Embryonic facial prominence (tissue), 1 donor: ENCODE measurements at regions not wholly inside any gene's neighbourhood (a gene's known extent, or its start where the extent isn't known, plus 50 kb on each side); places are given as distances from the start of the nearest gene placed in this dataset.

Experiments used
- DNase-seq: peaks from one replicate; pipeline ENCODE4 v3.0.0-alpha.2; 2016; ENCODE audit errors: extremely low spot score

- no peak for DNase-seq
Measured at GRCh38 chr18:73737990-73738389, 409.6 kb downstream of the FBXO15 start.

DNA sequence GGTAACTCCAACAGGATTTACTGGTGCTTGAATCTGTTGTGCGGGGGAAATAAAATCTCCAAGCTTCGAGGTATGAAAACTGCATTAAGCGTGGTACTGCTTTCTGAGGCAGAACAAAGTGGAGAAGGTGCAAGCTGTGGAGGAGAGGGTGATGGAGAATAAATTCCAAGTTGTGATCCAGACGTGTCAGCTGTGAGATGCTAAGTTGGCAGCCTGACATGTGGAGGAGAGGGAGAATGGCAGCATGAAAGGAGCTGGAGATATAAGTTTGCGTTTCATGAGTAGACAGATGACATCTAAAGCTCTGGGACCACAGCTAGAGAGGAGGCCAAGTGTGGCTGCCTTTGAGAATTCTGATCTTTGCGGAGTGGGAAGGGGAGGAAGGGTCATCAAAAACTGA is 411.8 kb downstream of the FBXO15 start:
- no peak for DNase-seq

- DNase-seq: no peak
Measured at GRCh38 chr18:73733806-73734314, 413.8 kb downstream of the FBXO15 start.

DNA sequence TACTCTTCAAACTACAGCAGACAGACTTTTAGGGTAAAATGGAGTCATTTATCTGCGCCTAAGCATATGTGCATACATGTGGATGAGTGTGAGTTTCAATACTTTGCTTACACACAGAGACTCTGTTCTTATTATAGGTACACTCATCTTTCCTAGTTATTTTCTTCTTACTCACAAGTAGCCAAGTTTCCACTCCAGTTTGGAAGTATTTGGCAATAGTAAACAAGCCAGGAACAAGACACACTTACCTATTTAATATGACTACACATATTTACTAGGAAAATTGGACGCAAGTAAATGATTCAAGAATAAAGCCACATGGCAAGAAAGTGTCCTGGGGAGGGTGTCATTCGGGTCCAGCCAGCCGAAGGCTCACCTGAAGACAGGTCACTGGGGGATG is 414.3 kb downstream of the FBXO15 start:
- DNase-seq: no peak

- DNase-seq: no peak
Measured at GRCh38 chr18:73728657-73729056, 419.0 kb downstream of the FBXO15 start.

DNA sequence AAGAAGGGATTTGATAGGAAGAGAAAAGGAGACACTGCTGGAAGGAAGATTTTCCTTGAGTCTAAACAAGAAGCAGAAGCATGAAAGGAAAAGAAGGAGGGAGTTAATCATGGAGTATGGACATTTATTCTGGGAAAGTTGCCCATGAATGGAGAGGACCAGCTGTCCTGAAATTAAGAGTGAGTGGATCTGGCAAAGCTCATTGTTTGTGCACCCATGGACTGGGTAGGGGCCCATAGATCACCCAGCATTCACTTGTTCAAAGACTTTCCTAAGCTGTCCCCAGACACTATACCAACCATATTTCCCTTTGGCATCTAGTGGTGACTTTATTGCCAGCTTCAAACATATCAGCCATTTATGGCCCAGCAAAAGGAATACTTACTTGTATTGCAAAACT is 422.7 kb downstream of the FBXO15 start:
- DNase-seq: no peak

DNA sequence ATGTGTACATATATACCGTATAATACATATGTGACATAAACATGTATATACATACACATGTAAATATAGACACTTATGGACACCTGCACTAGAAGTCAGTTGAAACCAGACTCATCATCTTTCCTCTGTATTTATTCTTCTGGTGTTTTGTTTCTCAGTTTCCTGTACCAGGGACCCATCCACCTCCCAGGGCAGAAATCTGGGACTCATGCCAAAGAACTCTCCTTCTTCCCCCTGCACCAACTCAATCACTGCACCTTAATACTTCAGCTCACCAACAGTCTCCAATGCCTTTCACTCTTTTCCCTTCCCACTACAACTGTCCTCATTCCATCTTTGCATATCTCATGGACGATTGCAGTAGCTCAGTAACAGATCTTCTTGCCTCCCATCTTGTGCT is 428.0 kb downstream of the FBXO15 start:
- DNase-seq: no peak

- DNase-seq: no peak
Measured at GRCh38 chr18:73717570-73717969, 430.1 kb downstream of the FBXO15 start.

DNA sequence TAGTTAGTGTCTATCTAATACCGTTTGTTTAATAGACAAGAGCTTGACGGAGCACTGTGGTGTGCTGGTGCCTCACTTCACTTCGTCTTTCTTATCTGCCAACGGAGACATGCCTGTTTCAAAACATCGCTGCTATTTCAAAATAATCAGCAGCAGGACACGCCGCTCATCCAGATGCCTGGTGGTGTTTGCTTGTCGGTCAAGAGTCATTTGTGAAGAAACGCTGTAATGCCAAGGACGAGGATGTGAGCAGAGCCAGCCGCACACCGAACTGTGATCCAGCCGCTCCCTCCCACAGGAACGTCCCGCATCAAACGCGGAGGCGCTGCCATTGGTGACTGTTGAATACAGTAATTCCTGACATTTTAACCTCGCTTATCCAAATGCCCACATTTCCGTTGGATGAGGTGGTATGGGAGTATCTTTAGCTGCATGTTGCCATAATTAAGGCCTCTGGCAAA is 432.4 kb downstream of the FBXO15 start:
- DNase-seq: no peak

DNA sequence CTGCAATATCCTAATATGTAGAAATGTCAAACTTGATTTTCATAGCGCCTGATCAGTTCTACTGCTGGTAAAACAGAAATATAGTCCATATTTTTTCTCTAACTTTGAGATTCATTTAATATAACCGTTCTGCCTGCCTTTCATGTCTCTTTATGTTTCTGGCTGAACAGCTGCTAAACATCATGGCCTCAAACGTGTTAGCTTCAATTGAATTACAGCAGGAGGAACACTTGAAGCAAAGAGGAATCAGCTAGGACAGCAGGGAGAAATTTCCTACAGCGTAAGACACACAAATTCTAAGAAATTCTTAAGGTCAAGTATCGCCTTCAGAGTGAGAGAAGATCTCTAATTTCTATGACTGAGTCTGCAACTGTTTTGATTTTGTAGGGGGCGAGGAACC is 433.2 kb downstream of the FBXO15 start:
- DNase-seq: no peak

GRCh38 chr18:73711256-73711655 is 436.4 kb downstream of the FBXO15 start:
- DNase-seq: no peak

GRCh38 chr18:73708591-73708990 is 439.0 kb downstream of the FBXO15 start:
- no peak for DNase-seq

DNA sequence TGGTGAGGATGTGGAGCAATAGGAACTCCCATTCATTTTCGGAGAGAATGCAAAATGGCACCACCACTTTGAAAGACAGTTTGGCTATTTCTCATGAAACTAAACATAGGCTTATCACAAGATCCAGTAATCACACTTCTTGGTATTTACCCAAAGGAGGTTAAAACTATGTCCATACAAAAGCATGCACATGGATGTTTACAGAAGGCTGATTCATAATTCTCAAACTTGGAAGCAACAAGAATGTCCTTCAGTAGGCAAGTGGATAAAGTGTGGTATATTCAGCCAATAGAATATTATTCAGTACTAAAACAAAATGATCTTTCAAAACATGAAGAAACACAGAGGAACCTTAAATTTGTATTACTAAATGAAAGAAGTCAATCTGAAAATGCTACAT is 440.6 kb downstream of the FBXO15 start:
- DNase-seq: no peak

- no peak for DNase-seq
Measured at GRCh38 chr18:73697353-73697752, 450.3 kb downstream of the FBXO15 start.

DNA sequence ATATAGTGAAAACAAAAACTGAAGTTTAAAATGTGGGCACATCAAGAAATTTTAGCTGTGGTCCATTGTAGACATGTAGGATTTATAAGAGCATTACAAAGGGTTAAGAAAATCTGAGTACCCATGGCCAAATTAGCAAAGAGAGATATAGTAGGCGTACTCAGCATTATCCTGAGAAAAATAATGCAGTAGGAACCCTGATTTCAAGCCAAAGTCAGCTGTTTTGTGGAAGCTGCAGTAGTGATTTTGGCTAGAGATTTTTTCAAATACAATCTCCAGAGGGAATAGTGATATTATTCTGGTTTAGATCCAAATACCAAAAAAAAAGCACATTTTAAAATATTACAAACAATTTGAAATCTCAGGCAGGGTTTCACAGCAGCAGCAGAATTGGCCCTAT is 450.9 kb downstream of the FBXO15 start:
- DNase-seq: no peak

- DNase-seq: no peak
Measured at GRCh38 chr18:73696171-73696570, 451.5 kb downstream of the FBXO15 start.

GRCh38 chr18:73693091-73693490 is 454.5 kb downstream of the FBXO15 start:
- no peak for DNase-seq

DNA sequence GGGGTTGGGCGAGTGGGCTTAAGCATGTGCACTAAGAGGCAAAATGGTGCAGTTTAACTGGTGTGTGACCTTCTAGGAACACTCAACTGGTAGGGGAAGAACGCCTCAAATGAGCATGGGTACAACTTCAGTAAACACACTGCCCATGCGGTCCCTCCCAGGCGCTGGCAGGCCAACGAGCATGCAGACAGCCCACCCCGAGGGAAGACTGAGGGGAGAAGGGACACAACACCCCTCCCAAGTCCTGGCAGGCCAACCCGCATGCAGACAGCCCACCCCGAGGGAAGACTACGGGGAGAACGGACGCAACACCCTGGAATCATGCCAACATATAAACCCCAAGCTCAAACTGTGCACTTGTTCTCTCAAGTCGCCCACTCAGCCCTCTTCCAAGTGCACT is 456.0 kb downstream of the FBXO15 start:
- no peak for DNase-seq

- DNase-seq: no peak
Measured at GRCh38 chr18:73691118-73691517, 456.5 kb downstream of the FBXO15 start.

- no peak for DNase-seq
Measured at GRCh38 chr18:73690222-73690621, 457.4 kb downstream of the FBXO15 start.

GRCh38 chr18:73688851-73689711 is 458.6 kb downstream of the FBXO15 start:
- no peak for DNase-seq

- DNase-seq: no peak
Measured at GRCh38 chr18:73688161-73688560, 459.5 kb downstream of the FBXO15 start.

DNA sequence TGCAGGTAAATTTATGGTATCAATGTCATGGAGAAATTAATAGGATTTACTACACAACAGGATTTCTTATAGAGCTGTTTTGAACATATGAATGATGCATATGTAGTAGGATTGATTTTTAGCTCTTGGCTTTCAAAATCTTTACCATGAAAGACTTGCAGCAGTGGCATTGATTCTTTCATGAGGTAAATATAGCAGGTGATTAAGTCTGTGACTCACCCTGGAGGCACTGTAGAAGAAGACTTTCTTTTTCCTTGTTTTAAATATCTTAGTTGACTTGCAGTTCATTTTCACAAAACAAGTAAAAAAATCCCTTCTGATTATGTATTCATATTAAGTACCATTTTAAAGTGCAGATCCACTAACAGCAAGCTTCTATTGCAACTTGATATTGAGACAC is 463.0 kb downstream of the FBXO15 start:
- no peak for DNase-seq
